Heart left ventricle (tissue), 16 donors: ENCODE measurements at regions not wholly inside any gene's neighbourhood (a gene's known extent, or its start where the extent isn't known, plus 50 kb on each side); places are given as distances from the start of the nearest gene placed in this dataset.

Source experiments
- ATAC-seq, 4 donors: fragments of 200-7000 bp; cut with Tn5 transposase; one replicate each; pipeline ENCODE4 v1.9.1; 2020 to 2022; ENCODE audit warnings: moderate library complexity in 4 of 4, mild to moderate bottlenecking in 3 of 4, moderate number of reproducible peaks in 1 of 4
- DNase-seq, 5 donors: peaks; one replicate each; pipeline ENCODE4 v3.0.0-alpha.2; 2020
- H3K27ac ChIP-seq, 12 donors: fragments of 200-600 bp; sonication (generic) in 4 of 12; one replicate each; pipeline versions ENCODE4 v1.5.0 to v1.8.0; 2016 to 2022; ENCODE audit warnings: mild to moderate bottlenecking in 2 of 12
- H3K27me3 ChIP-seq, 9 donors: fragments of 200-600 bp; sonication (generic) in 2 of 9; one replicate each; pipeline versions ENCODE4 v1.5.1 to v1.8.0; 2016 to 2022; ENCODE audit warnings: mild to moderate bottlenecking in 3 of 9
- H3K36me3 ChIP-seq, 9 donors: fragments of 200-600 bp; sonication (generic) in 2 of 9; one replicate each; pipeline versions ENCODE4 v1.5.0 to v1.8.0; 2018 to 2022; ENCODE audit warnings: mild to moderate bottlenecking in 2 of 9
- H3K4me1 ChIP-seq, 12 donors: fragments of 200-600 bp; sonication (generic) in 4 of 12; one replicate each; pipeline versions ENCODE4 v1.5.0 to v1.8.0; 2016 to 2022; ENCODE audit warnings: mild to moderate bottlenecking in 3 of 12
- H3K4me3 ChIP-seq, 12 donors: fragments of 200-600 bp; sonication (generic) in 4 of 12; one replicate each; pipeline versions ENCODE4 v1.5.0 to v1.8.0; 2017 to 2022; ENCODE audit warnings: mild to moderate bottlenecking in 9 of 12, moderate library complexity in 4 of 12
- H3K9me3 ChIP-seq, 12 donors: fragments of 200-600 bp; sonication (generic) in 4 of 12; one replicate each; pipeline versions ENCODE4 v1.5.0 to v1.8.0; 2016 to 2022; ENCODE audit warnings: mild to moderate bottlenecking in 1 of 12
- POLR2A ChIP-seq, 2 donors: fragments of 450-650 bp; IDR thresholded peaks; one replicate each; pipeline ENCODE4 v1.6.1; 2017; ENCODE audit warnings: antibody characterized with exemption in 2 of 2, mild to moderate bottlenecking in 2 of 2, moderate library complexity in 2 of 2
- WGBS, 4 donors: extraction: QIAGEN DNeasy Blood & Tissue Kit in 2 of 4; methylation state at CpG; one replicate each; pipeline versions ENCODE4 v1.1.5 to v1.1.7; 2013 to 2018; 5-methylcytosine and 5-hydroxymethylcytosine counted together
- intact Hi-C, 10 donors: fragments of 100-400 bp; cut with DNase I; formaldehyde crosslinking; loops; one replicate each; pipeline versions ENCODE4 v1.11.1 to v1.14.2; 2022
- TF ChIP-seq, protein P1 (sequence below), 12 donors: fragments of 200-600 bp; sonication (generic) in 4 of 12; IDR thresholded peaks; one replicate each; pipeline versions ENCODE4 v1.5.0 to v1.8.0; 2018 to 2022; ENCODE audit warnings: antibody characterized with exemption in 12 of 12, mild to moderate bottlenecking in 5 of 12
- donor health status: ischemic (EF 13 %, LVEDD 7.1; RV severe dilation, severe dysfunction).
- donor health status: healthy with polysubstance abuse.
- donor health status: DM: no; HTN: yes; CAD: no.
- donor health status: DM: no; HTN: no; CAD: no.
- donor health status: ischemic (EF 25% LVEDD 6.9; RV normal size, moderate dysfunction).
- donor health status: ischemic (EF 25% LVEDD 5.7; RV mildly dilated, moderate dysfunction).
- donor health status: healthy.
- donor health status: DM: yes; HTN: yes; CAD: no.
- donor health status: ischemic (EF 35%, LVEDD 5.7; RV mildly dilated, moderate dysfunction).
- donor health status: nonischemic (EF 11% LVEDD 7.7; RV severe dilation, severe dysfunction).
- donor health status: DM: yes; HTN: yes; CAD: no.
- donor health status: PGD.
- donor health status: ischemic (EF 29% LVEDD 5.4; RV normal size, mild dysfunction).
- donor health status: nonischemic (EF 23%, LVEDD 6.1; RV moderate dilation, normal function).

DNA sequence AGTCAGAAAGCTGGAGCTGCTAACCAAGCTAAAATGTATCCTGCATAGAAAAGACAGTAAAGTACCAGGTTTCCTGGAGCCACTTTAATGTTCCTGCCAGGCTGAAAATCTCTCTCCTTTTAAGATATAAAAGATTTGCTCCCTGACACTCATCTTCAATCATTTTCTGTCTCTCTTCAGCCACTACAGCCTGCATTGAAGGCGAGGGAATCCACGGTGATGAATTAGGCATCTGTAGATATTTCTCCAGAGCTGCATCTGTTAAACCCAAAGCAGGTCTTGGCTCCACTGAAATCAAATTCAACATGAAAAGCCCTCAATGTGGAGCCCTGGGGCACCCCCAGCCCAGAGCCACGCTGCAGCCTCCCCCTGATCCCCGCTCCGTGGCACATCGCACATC, 94.7 kb upstream of the CRHR1 start:
- H3K36me3 ChIP-seq = no peaks in the 10 kb centered on the region
- H3K27ac ChIP-seq = no peak overlapping the region
- WGBS, 4 donors = 83 to 90% (median 87%) methylated on average over 6 of the region's 6 CpGs
- TF ChIP-seq, protein P1, sequence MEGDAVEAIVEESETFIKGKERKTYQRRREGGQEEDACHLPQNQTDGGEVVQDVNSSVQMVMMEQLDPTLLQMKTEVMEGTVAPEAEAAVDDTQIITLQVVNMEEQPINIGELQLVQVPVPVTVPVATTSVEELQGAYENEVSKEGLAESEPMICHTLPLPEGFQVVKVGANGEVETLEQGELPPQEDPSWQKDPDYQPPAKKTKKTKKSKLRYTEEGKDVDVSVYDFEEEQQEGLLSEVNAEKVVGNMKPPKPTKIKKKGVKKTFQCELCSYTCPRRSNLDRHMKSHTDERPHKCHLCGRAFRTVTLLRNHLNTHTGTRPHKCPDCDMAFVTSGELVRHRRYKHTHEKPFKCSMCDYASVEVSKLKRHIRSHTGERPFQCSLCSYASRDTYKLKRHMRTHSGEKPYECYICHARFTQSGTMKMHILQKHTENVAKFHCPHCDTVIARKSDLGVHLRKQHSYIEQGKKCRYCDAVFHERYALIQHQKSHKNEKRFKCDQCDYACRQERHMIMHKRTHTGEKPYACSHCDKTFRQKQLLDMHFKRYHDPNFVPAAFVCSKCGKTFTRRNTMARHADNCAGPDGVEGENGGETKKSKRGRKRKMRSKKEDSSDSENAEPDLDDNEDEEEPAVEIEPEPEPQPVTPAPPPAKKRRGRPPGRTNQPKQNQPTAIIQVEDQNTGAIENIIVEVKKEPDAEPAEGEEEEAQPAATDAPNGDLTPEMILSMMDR (IDR thresholded peaks at IDR 0.05) = no peak
- no peak for TF ChIP-seq POLR2A (IDR thresholded peaks at IDR 0.05)
- no peak overlapping the region for H3K4me3 ChIP-seq
- no peaks in the 10 kb centered on the region for H3K9me3 ChIP-seq
- no peak for DNase-seq
- peaks cover 0 to 52% (median 21%) of the 10 kb centered on the region in 9 donors for H3K27me3 ChIP-seq
- no peaks in the 10 kb centered on the region for H3K4me1 ChIP-seq
- intact Hi-C loops = no loop called here
- no peak for ATAC-seq

DNA sequence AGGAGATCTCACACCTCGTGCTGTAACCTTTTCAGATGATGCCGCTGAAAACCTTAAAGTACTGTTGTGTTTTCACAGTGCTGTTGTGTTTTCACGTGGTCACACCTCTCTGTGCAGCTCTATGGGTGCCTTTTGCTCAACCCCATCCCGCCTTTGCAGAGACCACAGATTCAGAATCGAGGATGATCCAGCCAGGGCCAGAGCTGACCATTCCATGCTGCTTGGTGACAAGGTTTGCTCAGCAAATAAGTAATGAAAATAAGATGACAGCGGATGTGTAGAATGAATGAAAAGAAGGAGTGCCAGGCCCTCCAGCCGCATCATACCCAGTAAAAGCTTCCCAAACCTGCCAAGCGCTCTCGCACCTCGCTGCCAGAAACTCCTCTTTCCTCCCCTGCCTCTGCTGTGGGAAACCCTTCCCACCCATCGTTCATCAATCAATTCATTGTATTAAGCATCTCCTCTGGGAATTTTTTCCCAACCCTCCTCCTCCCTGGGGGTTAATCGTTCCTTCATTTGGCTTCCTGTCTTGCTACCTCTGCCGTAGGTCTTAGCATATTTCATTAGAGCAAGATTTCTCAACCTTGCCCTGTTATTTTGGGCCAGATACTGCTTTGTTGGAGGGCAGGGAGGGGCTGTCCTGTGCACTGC, 93.4 kb upstream of the CRHR1 start:
- Histone ChIP-seq H3K4me1 (no peaks in the 10 kb centered on the region), H3K27me3 (peaks cover 0 to 54% (median 26%) of the 10 kb centered on the region in 9 donors), H3K9me3 (no peaks in the 10 kb centered on the region), H3K27ac (no peak overlapping the region), H3K36me3 (no peaks in the 10 kb centered on the region), H3K4me3 (no peak overlapping the region)
- ATAC-seq (no peak), DNase-seq (no peak)
- TF ChIP-seq, protein P1 (IDR thresholded peaks at IDR 0.05) = no peak
- no peak for TF ChIP-seq POLR2A (IDR thresholded peaks at IDR 0.05)
- intact Hi-C loops = loop anchor here in 1 of 10 donors (10.0 kb wide), 1 partner anchor 64 kb away; no protein-coding TSS in a partner anchor
- 59 to 65% (median 62%) methylated on average over 13 of the region's 13 CpGs for WGBS, 4 donors

DNA sequence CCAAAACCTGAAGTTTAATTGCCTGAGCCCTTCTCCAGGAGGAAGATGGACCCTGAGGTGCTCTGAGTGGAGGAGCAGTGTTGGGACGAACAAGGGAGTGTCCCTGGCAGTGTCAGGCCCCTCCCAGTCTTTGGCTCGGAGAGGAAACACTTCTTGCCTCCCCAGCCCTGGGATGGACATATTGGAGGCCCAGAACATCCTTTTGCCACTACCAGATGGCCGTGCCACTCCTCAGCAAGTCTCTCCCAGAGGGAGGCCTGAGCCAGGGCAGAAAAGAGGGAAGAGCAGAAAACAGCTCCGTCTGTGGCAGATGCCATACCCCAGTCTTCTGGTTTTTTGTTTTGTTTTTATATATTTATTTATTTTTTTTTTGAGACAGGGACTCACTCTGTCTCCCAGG, 91.5 kb upstream of the CRHR1 start:
- no peaks in the 10 kb centered on the region for H3K36me3 ChIP-seq
- H3K9me3 ChIP-seq = no peaks in the 10 kb centered on the region
- TF ChIP-seq POLR2A (IDR thresholded peaks at IDR 0.05) = no peak
- TF ChIP-seq, protein P1 (IDR thresholded peaks at IDR 0.05) = no peak
- ATAC-seq = no peak
- no peak overlapping the region for H3K4me3 ChIP-seq
- H3K27ac ChIP-seq = no peak overlapping the region
- H3K4me1 ChIP-seq = no peaks in the 10 kb centered on the region
- intact Hi-C loops = loop anchor here in 1 of 10 donors (10.0 kb wide), 1 partner anchor 62 kb away; no protein-coding TSS in a partner anchor
- peaks cover 0 to 62% (median 29%) of the 10 kb centered on the region in 9 donors for H3K27me3 ChIP-seq
- 48 to 57% (median 53%) methylated on average over 4 of the region's 4 CpGs for WGBS, 4 donors
- DNase-seq = no peak

DNA sequence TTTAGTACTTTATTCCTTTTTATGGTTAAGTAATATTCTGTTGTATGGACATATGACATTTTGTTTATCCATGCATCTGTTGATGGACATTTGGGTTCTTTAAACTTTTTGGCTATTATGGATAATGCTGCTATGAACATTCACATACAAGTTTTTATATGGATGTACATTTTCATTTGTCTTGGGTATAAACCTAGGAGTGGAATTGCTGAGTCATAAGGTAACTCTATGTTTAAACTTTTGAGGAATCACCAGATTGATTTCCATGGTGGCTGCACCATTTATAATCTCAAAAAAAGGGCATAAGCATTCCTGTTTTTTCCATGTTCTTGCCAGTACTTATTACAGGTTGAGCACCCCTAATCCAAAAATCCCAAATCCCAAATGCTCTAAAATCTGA, 90.3 kb upstream of the CRHR1 start:
- Histone ChIP-seq H3K4me1 (no peaks in the 10 kb centered on the region), H3K27ac (no peak overlapping the region), H3K36me3 (no peaks in the 10 kb centered on the region), H3K4me3 (no peak overlapping the region), H3K9me3 (no peaks in the 10 kb centered on the region), H3K27me3 (peaks cover 0 to 60% (median 29%) of the 10 kb centered on the region in 9 donors)
- no peak for DNase-seq
- ATAC-seq = no peak
- TF ChIP-seq, protein P1 (IDR thresholded peaks at IDR 0.05) = no peak
- TF ChIP-seq POLR2A (IDR thresholded peaks at IDR 0.05) = no peak
- intact Hi-C loops = loop anchor here in 1 of 10 donors (10.0 kb wide), 1 partner anchor 61 kb away; no protein-coding TSS in a partner anchor
